ENCODE measurements at regions not wholly inside any gene's neighbourhood (a gene's known extent, or its start where the extent isn't known, plus 50 kb on each side); places are given as distances from the start of the nearest gene placed in this dataset.

- no peak for DNase-seq
Measured at GRCh38 chr11:91796999-91797398, 427.6 kb upstream of the FAT3 start.

GRCh38 chr11:91795139-91795887 lies 429.3 kb upstream of the FAT3 start:
- no peak for DNase-seq

- no peak for DNase-seq
Measured at GRCh38 chr11:91794146-91794545, 430.5 kb upstream of the FAT3 start.

- no peak for DNase-seq
Measured at GRCh38 chr11:91792779-91793262, 431.8 kb upstream of the FAT3 start.

GRCh38 chr11:91791171-91791468 lies 433.5 kb upstream of the FAT3 start:
- no peak for DNase-seq

- no peak for DNase-seq
Measured at GRCh38 chr11:91790346-91791170, 434.1 kb upstream of the FAT3 start.

- DNase-seq = no peak
Measured at GRCh38 chr11:91788764-91789163, 435.9 kb upstream of the FAT3 start.

- no peak for DNase-seq
Measured at GRCh38 chr11:91786097-91786496, 438.5 kb upstream of the FAT3 start.

GRCh38 chr11:91783173-91783572 lies 441.4 kb upstream of the FAT3 start:
- no peak for DNase-seq

GRCh38 chr11:91778758-91779157 lies 445.9 kb upstream of the FAT3 start:
- DNase-seq = no peak

GRCh38 chr11:91776655-91777054 lies 448.0 kb upstream of the FAT3 start:
- no peak for DNase-seq

- no peak for DNase-seq
Measured at GRCh38 chr11:91773090-91773489, 451.5 kb upstream of the FAT3 start.

- DNase-seq = no peak
Measured at GRCh38 chr11:91771961-91772360, 452.7 kb upstream of the FAT3 start.

- DNase-seq = no peak
Measured at GRCh38 chr11:91768783-91769182, 455.8 kb upstream of the FAT3 start.

- DNase-seq = no peak
Measured at GRCh38 chr11:91763331-91763730, 461.3 kb upstream of the FAT3 start.

- no peak for DNase-seq
Measured at GRCh38 chr11:91761406-91762025, 463.1 kb upstream of the FAT3 start.

- DNase-seq = no peak
Measured at GRCh38 chr11:91756829-91757480, 467.7 kb upstream of the FAT3 start.

GRCh38 chr11:91755951-91756707 lies 468.5 kb upstream of the FAT3 start:
- DNase-seq = no peak

- no peak for DNase-seq
Measured at GRCh38 chr11:91755526-91755925, 469.1 kb upstream of the FAT3 start.

GRCh38 chr11:91749251-91749650 lies 475.4 kb upstream of the FAT3 start:
- no peak for DNase-seq

GRCh38 chr11:91742155-91742554 lies 482.5 kb upstream of the FAT3 start:
- DNase-seq = no peak

- no peak for DNase-seq
Measured at GRCh38 chr11:91731051-91731450, 493.6 kb upstream of the FAT3 start.

- DNase-seq = no peak
Measured at GRCh38 chr11:91730620-91731019, 494.0 kb upstream of the FAT3 start.
